T-helper 2 cell treated with Interferon-gamma antibody and Interleukin-4, amounts not matched to agents 5 μg/mL and 100 μg/mL, for 36 hours (primary cell): ENCODE measurements at regions not wholly inside any gene's neighbourhood (a gene's known extent, or its start where the extent isn't known, plus 50 kb on each side); places are given as distances from the start of the nearest gene placed in this dataset.

Source experiments
- DNase-seq: peaks from one replicate; pipeline ENCODE4 v3.0.0; 2021; ENCODE audit warnings: low spot score
- H3K27ac Mint-ChIP-seq: one replicate; pipeline ENCODE4 v1.8.0; 2021; ENCODE audit warnings: mild to moderate bottlenecking, mixed read lengths
- H3K27me3 Mint-ChIP-seq: one replicate; pipeline ENCODE4 v1.8.0; 2021; ENCODE audit warnings: low read depth, mixed read lengths
- H3K36me3 Mint-ChIP-seq: one replicate; pipeline ENCODE4 v1.8.0; 2021; ENCODE audit warnings: low read depth, mixed read lengths
- H3K4me1 Mint-ChIP-seq: one replicate; pipeline ENCODE4 v1.8.0; 2021; ENCODE audit warnings: low read depth, mixed read lengths
- H3K4me3 Mint-ChIP-seq: one replicate; pipeline ENCODE4 v1.8.0; 2022; ENCODE audit warnings: mild to moderate bottlenecking, moderate library complexity, mixed read lengths
- H3K9me3 Mint-ChIP-seq: one replicate; pipeline ENCODE4 v1.8.0; 2021; ENCODE audit warnings: mixed read lengths

DNA sequence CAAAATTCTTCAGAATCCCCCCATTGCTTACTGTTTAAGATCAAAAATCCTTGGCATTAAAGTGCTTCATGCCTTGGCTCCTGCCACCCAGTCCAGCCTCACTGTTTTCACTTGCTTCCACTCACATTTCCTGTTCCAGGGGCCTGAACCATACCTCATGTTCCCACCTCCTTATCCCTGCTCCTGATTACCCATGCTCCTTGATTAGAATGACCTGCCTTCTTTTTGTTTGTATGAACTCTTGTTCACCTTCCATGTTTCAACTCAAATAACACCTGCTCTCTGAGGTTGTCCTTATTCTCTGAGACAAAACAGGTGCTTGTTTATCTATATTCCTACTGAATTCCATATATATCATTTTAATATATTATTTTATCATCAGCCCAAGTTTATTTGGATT, 77.1 kb upstream of the VSTM2A start:
- no peaks in the 10 kb centered on the region for H3K36me3 Mint-ChIP-seq
- peaks cover 64% of the 10 kb centered on the region for H3K9me3 Mint-ChIP-seq
- H3K4me3 Mint-ChIP-seq: no peak overlapping the region
- no peaks in the 10 kb centered on the region for H3K27me3 Mint-ChIP-seq
- no peak for DNase-seq
- no peaks in the 10 kb centered on the region for H3K4me1 Mint-ChIP-seq
- H3K27ac Mint-ChIP-seq: no peak overlapping the region

DNA sequence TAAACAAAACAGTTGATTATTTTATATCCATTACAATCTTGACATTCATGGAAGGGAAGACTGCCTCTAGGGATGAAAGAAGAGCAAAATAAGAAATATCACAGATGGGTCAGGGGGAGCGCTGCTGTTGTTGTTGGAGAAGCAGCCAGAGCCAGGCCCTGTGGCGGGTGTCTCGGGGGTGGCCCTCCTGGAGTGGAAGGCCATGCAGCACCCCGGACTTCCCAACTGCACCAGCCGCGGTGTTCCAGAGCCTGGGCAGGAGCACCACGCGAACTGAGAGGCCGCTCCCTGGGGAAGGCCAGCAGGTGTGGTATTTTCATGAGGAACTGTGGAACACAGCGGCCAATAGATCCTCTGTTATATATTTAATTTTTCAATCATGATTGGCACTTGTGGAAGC, 72.4 kb upstream of the VSTM2A start:
- H3K9me3 Mint-ChIP-seq: peaks cover 61% of the 10 kb centered on the region
- no peaks in the 10 kb centered on the region for H3K27me3 Mint-ChIP-seq
- H3K36me3 Mint-ChIP-seq: no peaks in the 10 kb centered on the region
- no peak overlapping the region for H3K4me3 Mint-ChIP-seq
- no peaks in the 10 kb centered on the region for H3K4me1 Mint-ChIP-seq
- no peak for DNase-seq
- no peak overlapping the region for H3K27ac Mint-ChIP-seq

DNA sequence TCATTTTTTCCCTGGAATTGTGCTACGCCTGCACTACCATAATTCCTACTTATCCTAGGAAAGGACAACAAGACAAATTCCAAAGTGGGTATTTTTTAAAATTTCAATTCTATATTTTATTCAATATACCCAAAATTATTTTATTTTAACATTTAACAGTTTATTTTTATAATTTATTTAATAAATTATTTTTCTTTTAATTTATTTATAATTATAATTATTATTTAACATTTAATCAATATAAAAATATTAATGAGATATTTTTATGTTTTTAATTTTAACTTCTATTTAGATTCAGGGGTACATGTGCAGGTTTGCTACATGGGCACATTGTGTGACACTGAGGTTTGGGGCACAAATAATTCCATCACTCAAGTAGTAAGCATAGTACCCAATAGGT, 65.6 kb upstream of the VSTM2A start:
- no peaks in the 10 kb centered on the region for H3K27me3 Mint-ChIP-seq
- no peak overlapping the region for H3K4me3 Mint-ChIP-seq
- no peak overlapping the region for H3K27ac Mint-ChIP-seq
- H3K9me3 Mint-ChIP-seq: peaks cover 23% of the 10 kb centered on the region
- DNase-seq: no peak
- no peaks in the 10 kb centered on the region for H3K4me1 Mint-ChIP-seq
- H3K36me3 Mint-ChIP-seq: no peaks in the 10 kb centered on the region

DNA sequence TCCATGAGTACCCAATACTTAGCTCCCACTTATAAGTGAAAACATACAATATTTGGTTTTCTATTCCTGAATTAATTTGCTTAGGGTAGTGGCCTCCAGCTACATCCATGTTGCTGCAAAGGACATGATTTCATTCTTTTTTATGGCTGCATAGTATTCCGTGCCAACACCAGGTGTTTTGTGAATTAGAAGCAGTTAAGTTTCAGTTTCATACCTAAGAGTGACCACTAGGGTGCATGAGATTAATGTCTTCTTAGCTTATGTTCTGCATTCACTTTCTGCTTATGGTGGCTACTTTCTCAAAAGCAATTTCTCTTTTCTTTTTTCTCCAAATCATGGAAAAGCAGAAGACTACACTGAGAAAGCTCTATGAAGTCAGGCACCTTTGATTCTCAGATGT, 65.1 kb upstream of the VSTM2A start:
- no peaks in the 10 kb centered on the region for H3K4me1 Mint-ChIP-seq
- H3K36me3 Mint-ChIP-seq: no peaks in the 10 kb centered on the region

DNA sequence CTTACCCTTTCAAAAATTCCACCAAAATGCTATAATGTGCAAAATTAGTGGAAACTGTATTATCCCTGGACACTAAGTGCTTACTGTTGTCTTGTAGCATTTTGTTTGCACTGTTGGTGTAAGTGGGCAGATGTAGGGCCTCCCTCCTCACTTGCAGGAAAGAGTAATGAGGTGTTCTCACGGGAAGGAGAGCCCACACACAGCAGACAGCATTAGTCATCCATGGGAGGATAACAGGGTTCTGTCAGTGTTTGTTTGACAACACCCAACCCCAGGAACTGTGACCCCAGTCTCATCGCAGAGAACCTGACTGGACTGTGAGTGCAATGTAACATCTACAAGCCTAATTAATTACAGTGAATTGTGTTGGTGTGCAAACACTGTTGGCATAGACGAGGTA, 58.7 kb upstream of the VSTM2A start:
- Mint-ChIP-seq H3K4me1 (no peaks in the 10 kb centered on the region), H3K27me3 (no peaks in the 10 kb centered on the region), H3K27ac (no peak overlapping the region), H3K36me3 (no peaks in the 10 kb centered on the region), H3K9me3 (peaks cover 39% of the 10 kb centered on the region), H3K4me3 (no peak overlapping the region)
- DNase-seq: no peak

More for the DNA sequence above, 65.1 kb upstream of the VSTM2A start:
- no peak for DNase-seq
- no peak overlapping the region for H3K4me3 Mint-ChIP-seq
- H3K27ac Mint-ChIP-seq: no peak overlapping the region
- H3K27me3 Mint-ChIP-seq: no peaks in the 10 kb centered on the region
- peaks cover 21% of the 10 kb centered on the region for H3K9me3 Mint-ChIP-seq

DNA sequence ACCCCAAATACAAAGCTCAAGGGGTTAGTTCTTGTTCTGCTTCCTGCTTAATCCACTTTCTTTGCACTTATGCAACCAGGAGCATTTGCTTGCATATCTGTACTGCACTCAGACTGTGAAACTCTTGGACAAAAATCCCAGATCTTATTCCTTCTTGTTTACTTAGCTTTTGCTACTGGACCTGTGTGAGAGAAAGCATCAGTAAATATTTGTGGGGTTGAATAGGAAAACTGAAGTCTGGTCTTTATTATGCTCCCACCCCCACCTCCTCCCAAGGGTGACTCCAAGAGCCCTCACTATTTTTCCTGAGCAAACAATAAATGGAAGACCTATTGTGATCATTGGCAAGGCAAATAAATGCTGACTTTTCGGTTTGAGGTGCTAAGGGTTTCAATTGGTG, 57.1 kb upstream of the VSTM2A start:
- H3K36me3 Mint-ChIP-seq: no peaks in the 10 kb centered on the region
- no peaks in the 10 kb centered on the region for H3K4me1 Mint-ChIP-seq
- no peak overlapping the region for H3K27ac Mint-ChIP-seq
- DNase-seq: no peak
- peaks cover 37% of the 10 kb centered on the region for H3K9me3 Mint-ChIP-seq
- no peaks in the 10 kb centered on the region for H3K27me3 Mint-ChIP-seq
- no peak overlapping the region for H3K4me3 Mint-ChIP-seq
